ENCODE measurements at regions not wholly inside any gene's neighbourhood (a gene's known extent, or its start where the extent isn't known, plus 50 kb on each side); places are given as distances from the start of the nearest gene placed in this dataset.

GRCh38 chr18:60134806-60135205 is 235.0 kb downstream of the PMAIP1 start:
- H3K4me3 ChIP-seq (ENCODE audit: low read length), result no peak overlapping the region
- 95% methylated on average over 1 of the region's 1 CpG for WGBS

GRCh38 chr18:60130284-60130683 is 230.5 kb downstream of the PMAIP1 start:
- 0 out of 2 replicates have a peak, but pooled peaks cover 2% of the 10 kb centered on the region for H3K9me3 ChIP-seq (ENCODE audit: insufficient read depth, low read depth, low read length)
- no peak overlapping the region for H3K9ac ChIP-seq (ENCODE audit: low read depth, low read length)
- no peaks in the 10 kb centered on the region for H3K36me3 ChIP-seq (ENCODE audit: insufficient read depth, low read length)
- no peaks in the 10 kb centered on the region for H3K4me1 ChIP-seq (ENCODE audit: insufficient read depth, low read length)
- no peaks in the 10 kb centered on the region for H3K27me3 ChIP-seq (ENCODE audit: insufficient read depth, low read length)
- H3K4me3 ChIP-seq (ENCODE audit: low read length), result no peak overlapping the region
- H3K27ac ChIP-seq (ENCODE audit: low read depth, low read length), result no peak overlapping the region

More at GRCh38 chr18:60134806-60135205, 235.0 kb downstream of the PMAIP1 start:
- no peaks in the 10 kb centered on the region for H3K36me3 ChIP-seq (ENCODE audit: insufficient read depth, low read length)
- no peaks in the 10 kb centered on the region for H3K4me1 ChIP-seq (ENCODE audit: insufficient read depth, low read length)
- H3K9ac ChIP-seq (ENCODE audit: low read depth, low read length), result no peak overlapping the region
- H3K9me3 ChIP-seq (ENCODE audit: insufficient read depth, low read depth, low read length), result no peaks in the 10 kb centered on the region
- no peaks in the 10 kb centered on the region for H3K27me3 ChIP-seq (ENCODE audit: insufficient read depth, low read length)
- no peak overlapping the region for H3K27ac ChIP-seq (ENCODE audit: low read depth, low read length)

GRCh38 chr18:60123031-60123430 is 223.2 kb downstream of the PMAIP1 start:
- Histone ChIP-seq H3K4me3 (ENCODE audit: low read length) (no peak overlapping the region), H3K9me3 (ENCODE audit: insufficient read depth, low read depth, low read length) (0 out of 2 replicates have a peak, but pooled peaks cover 2% of the 10 kb centered on the region), H3K27me3 (ENCODE audit: insufficient read depth, low read length) (no peaks in the 10 kb centered on the region), H3K36me3 (ENCODE audit: insufficient read depth, low read length) (no peaks in the 10 kb centered on the region), H3K4me1 (ENCODE audit: insufficient read depth, low read length) (no peaks in the 10 kb centered on the region), H3K9ac (ENCODE audit: low read depth, low read length) (no peak overlapping the region), H3K27ac (ENCODE audit: low read depth, low read length) (no peak overlapping the region)
- 100% methylated on average over 1 of the region's 1 CpG for WGBS

GRCh38 chr18:60122339-60122738 is 222.5 kb downstream of the PMAIP1 start:
- Histone ChIP-seq H3K27me3 (ENCODE audit: insufficient read depth, low read length) (no peaks in the 10 kb centered on the region), H3K4me1 (ENCODE audit: insufficient read depth, low read length) (no peaks in the 10 kb centered on the region), H3K27ac (ENCODE audit: low read depth, low read length) (no peak overlapping the region), H3K9ac (ENCODE audit: low read depth, low read length) (no peak overlapping the region), H3K4me3 (ENCODE audit: low read length) (no peak overlapping the region), H3K9me3 (ENCODE audit: insufficient read depth, low read depth, low read length) (0 out of 2 replicates have a peak, but pooled peaks cover 2% of the 10 kb centered on the region), H3K36me3 (ENCODE audit: insufficient read depth, low read length) (no peaks in the 10 kb centered on the region)

GRCh38 chr18:60120231-60120750 is 220.5 kb downstream of the PMAIP1 start:
- Histone ChIP-seq H3K4me3 (ENCODE audit: low read length) (no peak overlapping the region), H3K36me3 (ENCODE audit: insufficient read depth, low read length) (no peaks in the 10 kb centered on the region), H3K9ac (ENCODE audit: low read depth, low read length) (no peak overlapping the region), H3K27me3 (ENCODE audit: insufficient read depth, low read length) (no peaks in the 10 kb centered on the region), H3K27ac (ENCODE audit: low read depth, low read length) (no peak overlapping the region), H3K9me3 (ENCODE audit: insufficient read depth, low read depth, low read length) (no peaks in the 10 kb centered on the region), H3K4me1 (ENCODE audit: insufficient read depth, low read length) (0 out of 2 replicates have a peak, but pooled peaks cover 5% of the 10 kb centered on the region)
- WGBS, result 95% methylated on average over 5 of the region's 5 CpGs

GRCh38 chr18:60117321-60117720 is 217.5 kb downstream of the PMAIP1 start:
- Histone ChIP-seq H3K4me3 (ENCODE audit: low read length) (no peak overlapping the region), H3K36me3 (ENCODE audit: insufficient read depth, low read length) (no peaks in the 10 kb centered on the region), H3K27me3 (ENCODE audit: insufficient read depth, low read length) (no peaks in the 10 kb centered on the region), H3K9ac (ENCODE audit: low read depth, low read length) (no peak overlapping the region), H3K9me3 (ENCODE audit: insufficient read depth, low read depth, low read length) (no peaks in the 10 kb centered on the region), H3K4me1 (ENCODE audit: insufficient read depth, low read length) (0 out of 2 replicates have a peak, but pooled peaks cover 5% of the 10 kb centered on the region), H3K27ac (ENCODE audit: low read depth, low read length) (no peak overlapping the region)
- 52% methylated on average over 5 of the region's 6 CpGs for WGBS

- no peaks in the 10 kb centered on the region for H3K36me3 ChIP-seq (ENCODE audit: insufficient read depth, low read length)
- no peak overlapping the region for H3K27ac ChIP-seq (ENCODE audit: low read depth, low read length)
- no peaks in the 10 kb centered on the region for H3K27me3 ChIP-seq (ENCODE audit: insufficient read depth, low read length)
- no peak overlapping the region for H3K9ac ChIP-seq (ENCODE audit: low read depth, low read length)
- H3K9me3 ChIP-seq (ENCODE audit: insufficient read depth, low read depth, low read length), result no peaks in the 10 kb centered on the region
- 0 out of 2 replicates have a peak, but pooled peaks cover 5% of the 10 kb centered on the region for H3K4me1 ChIP-seq (ENCODE audit: insufficient read depth, low read length)
- no peak overlapping the region for H3K4me3 ChIP-seq (ENCODE audit: low read length)
These were observed 213.6 kb downstream of the PMAIP1 start for GRCh38 chr18:60113396-60113795.

- no peaks in the 10 kb centered on the region for H3K27me3 ChIP-seq (ENCODE audit: insufficient read depth, low read length)
- H3K4me3 ChIP-seq (ENCODE audit: low read length), result no peak overlapping the region
- H3K9me3 ChIP-seq (ENCODE audit: insufficient read depth, low read depth, low read length), result no peaks in the 10 kb centered on the region
- H3K4me1 ChIP-seq (ENCODE audit: insufficient read depth, low read length), result 0 out of 2 replicates have a peak, but pooled peaks cover 5% of the 10 kb centered on the region
- H3K36me3 ChIP-seq (ENCODE audit: insufficient read depth, low read length), result no peaks in the 10 kb centered on the region
- H3K27ac ChIP-seq (ENCODE audit: low read depth, low read length), result no peak overlapping the region
- H3K9ac ChIP-seq (ENCODE audit: low read depth, low read length), result no peak overlapping the region
- 95% methylated on average over 4 of the region's 5 CpGs for WGBS
These were observed 212.6 kb downstream of the PMAIP1 start for GRCh38 chr18:60112369-60112768.

- H3K4me1 ChIP-seq (ENCODE audit: insufficient read depth, low read length), result no peaks in the 10 kb centered on the region
- WGBS, result 100% methylated on average over 2 of the region's 2 CpGs
- H3K27ac ChIP-seq (ENCODE audit: low read depth, low read length), result no peak overlapping the region
- no peaks in the 10 kb centered on the region for H3K9me3 ChIP-seq (ENCODE audit: insufficient read depth, low read depth, low read length)
- H3K36me3 ChIP-seq (ENCODE audit: insufficient read depth, low read length), result no peaks in the 10 kb centered on the region
- H3K9ac ChIP-seq (ENCODE audit: low read depth, low read length), result no peak overlapping the region
- H3K27me3 ChIP-seq (ENCODE audit: insufficient read depth, low read length), result no peaks in the 10 kb centered on the region
- no peak overlapping the region for H3K4me3 ChIP-seq (ENCODE audit: low read length)
These were observed 211.7 kb downstream of the PMAIP1 start for GRCh38 chr18:60111525-60111924.

- Histone ChIP-seq H3K27me3 (ENCODE audit: insufficient read depth, low read length) (no peaks in the 10 kb centered on the region), H3K4me3 (ENCODE audit: low read length) (no peak overlapping the region), H3K9me3 (ENCODE audit: insufficient read depth, low read depth, low read length) (no peaks in the 10 kb centered on the region), H3K4me1 (ENCODE audit: insufficient read depth, low read length) (no peaks in the 10 kb centered on the region), H3K9ac (ENCODE audit: low read depth, low read length) (no peak overlapping the region), H3K27ac (ENCODE audit: low read depth, low read length) (no peak overlapping the region), H3K36me3 (ENCODE audit: insufficient read depth, low read length) (no peaks in the 10 kb centered on the region)
- WGBS, result no CpG with 5 or more reads among the region's 1 CpG
These were observed 211.0 kb downstream of the PMAIP1 start for GRCh38 chr18:60110836-60111235.

- no peaks in the 10 kb centered on the region for H3K9me3 ChIP-seq (ENCODE audit: insufficient read depth, low read depth, low read length)
- H3K4me1 ChIP-seq (ENCODE audit: insufficient read depth, low read length), result no peaks in the 10 kb centered on the region
- 95% methylated on average over 3 of the region's 3 CpGs for WGBS
- no peak overlapping the region for H3K4me3 ChIP-seq (ENCODE audit: low read length)
- no peaks in the 10 kb centered on the region for H3K36me3 ChIP-seq (ENCODE audit: insufficient read depth, low read length)
- no peak overlapping the region for H3K27ac ChIP-seq (ENCODE audit: low read depth, low read length)
- H3K27me3 ChIP-seq (ENCODE audit: insufficient read depth, low read length), result no peaks in the 10 kb centered on the region
- H3K9ac ChIP-seq (ENCODE audit: low read depth, low read length), result no peak overlapping the region
These were observed 201.0 kb downstream of the PMAIP1 start for GRCh38 chr18:60100778-60101177.

- no peak overlapping the region for H3K27ac ChIP-seq (ENCODE audit: low read depth, low read length)
- H3K4me3 ChIP-seq (ENCODE audit: low read length), result no peak overlapping the region
- H3K9ac ChIP-seq (ENCODE audit: low read depth, low read length), result no peak overlapping the region
- 85% methylated on average over 2 of the region's 2 CpGs for WGBS
- H3K36me3 ChIP-seq (ENCODE audit: insufficient read depth, low read length), result no peaks in the 10 kb centered on the region
- H3K27me3 ChIP-seq (ENCODE audit: insufficient read depth, low read length), result no peaks in the 10 kb centered on the region
- H3K9me3 ChIP-seq (ENCODE audit: insufficient read depth, low read depth, low read length), result no peaks in the 10 kb centered on the region
- H3K4me1 ChIP-seq (ENCODE audit: insufficient read depth, low read length), result no peaks in the 10 kb centered on the region
These were observed 199.9 kb downstream of the PMAIP1 start for GRCh38 chr18:60099709-60100108.

All from HUES64 (cell line).